Pancreas (tissue), 10 donors: ENCODE measurements at regions not wholly inside any gene's neighbourhood (a gene's known extent, or its start where the extent isn't known, plus 50 kb on each side); places are given as distances from the start of the nearest gene placed in this dataset.

Source experiments
- ATAC-seq, 4 donors: fragments of 200-7000 bp; cut with Tn5 transposase; one replicate each; pipeline versions ENCODE4 v1.8.0 to v1.9.1; 2020; ENCODE audit warnings: mild to moderate bottlenecking in 4 of 4, moderate library complexity in 4 of 4
- DNase-seq, 6 donors: peaks; one replicate each; pipeline ENCODE4 v3.0.0-alpha.2; 2020
- FAIRE-seq: peaks from 2 replicates; lab custom pipeline; 2012; peaks lifted over from hg19 to GRCh38; lab: Jason Lieb, UNC
- H3K27ac ChIP-seq, 4 donors: fragments of 200-600 bp; sonication (generic); 1 replicate in 3 of 4; 2 replicates in 1 of 4; pipeline versions ENCODE4 v1.5.0 to v1.8.0; 2020
- H3K27me3 ChIP-seq, 4 donors: fragments of 200-600 bp; one replicate each; pipeline ENCODE4 v1.8.0; 2021
- H3K36me3 ChIP-seq, 3 donors: fragments of 200-600 bp; sonication (generic) in 1 of 3; one replicate each; pipeline versions ENCODE4 v1.5.0 to v1.8.0; 2020 to 2021
- H3K4me1 ChIP-seq, 3 donors: fragments of 200-600 bp; one replicate each; pipeline ENCODE4 v1.8.0; 2021
- H3K4me3 ChIP-seq, 4 donors: fragments of 200-600 bp; sonication (generic) in 2 of 4; one replicate each; pipeline versions ENCODE4 v1.5.0 to v1.8.0; 2020 to 2021
- H3K9me3 ChIP-seq, 4 donors: fragments of 200-600 bp; one replicate each; pipeline ENCODE4 v1.8.0; 2021
- CTCF ChIP-seq, 4 donors: fragments of 200-600 bp; sonication (generic) in 3 of 4; IDR thresholded peaks; one replicate each; pipeline versions ENCODE4 v1.5.0 to v1.8.0; 2021; ENCODE audit warnings: antibody characterized with exemption in 4 of 4
- WGBS, 2 donors: extraction: QIAGEN DNeasy Blood & Tissue Kit; methylation state at CpG; one replicate each; pipeline ENCODE4 v1.1.7; 2013; 5-methylcytosine and 5-hydroxymethylcytosine counted together
- intact Hi-C, 3 donors: fragments of 100-400 bp; cut with DNase I; formaldehyde crosslinking; loops; one replicate each; pipeline versions ENCODE4 v1.11.1 to v1.14.2; 2022
- donor health status: healthy with polysubstance abuse.
- donor health status: DM: no; HTN: no; CAD: no; lungs with moderate emphysema.
- donor health status: DM: no; HTN: no; CAD: no.
- donor health status: control.
- donor health status: control.
- donor health status: Bipolar disorder and iron deficiency.
- donor health status: DM: yes; HTN: yes; CAD: no.
- donor health status: DM: no; HTN: no; CAD: no.
- donor health status: DM: no; HTN: no; CAD: no.
- donor health status: DM: yes; HTN: yes; CAD: no.

- Histone ChIP-seq H3K9me3 (no peaks in the 10 kb centered on the region), H3K4me3 (no peak overlapping the region), H3K4me1 (no peaks in the 10 kb centered on the region), H3K27ac (no peak overlapping the region), H3K36me3 (no peaks in the 10 kb centered on the region), H3K27me3 (no peaks in the 10 kb centered on the region)
- ATAC-seq (no peak), FAIRE-seq (no peak), DNase-seq (no peak)
- intact Hi-C loops, result no loop called here
- WGBS, 2 donors, result 88 to 96% methylated on average over 1 of the region's 1 CpG
- no peak for TF ChIP-seq CTCF (IDR thresholded peaks at IDR 0.05)
These were observed 231.3 kb downstream of the BUD13 start for GRCh38 chr11:116541460-116541859.

GRCh38 chr11:116540645-116541304, 232.0 kb downstream of the BUD13 start:
- DNase-seq (no peak), ATAC-seq (no peak), FAIRE-seq (no peak)
- Histone ChIP-seq H3K4me3 (no peak overlapping the region), H3K9me3 (no peaks in the 10 kb centered on the region), H3K4me1 (no peaks in the 10 kb centered on the region), H3K27ac (no peak overlapping the region), H3K27me3 (no peaks in the 10 kb centered on the region), H3K36me3 (no peaks in the 10 kb centered on the region)
- WGBS, 2 donors, result 36 to 57% methylated on average over 4 of the region's 4 CpGs
- intact Hi-C loops, result no loop called here
- no peak for TF ChIP-seq CTCF (IDR thresholded peaks at IDR 0.05)

GRCh38 chr11:116539836-116540418, 232.9 kb downstream of the BUD13 start:
- no peak for FAIRE-seq
- Histone ChIP-seq H3K9me3 (no peaks in the 10 kb centered on the region), H3K36me3 (no peaks in the 10 kb centered on the region), H3K27me3 (no peaks in the 10 kb centered on the region), H3K27ac (no peak overlapping the region), H3K4me1 (no peaks in the 10 kb centered on the region), H3K4me3 (no peak overlapping the region)
- 35 to 45% methylated on average over 2 of the region's 2 CpGs for whole genome bisulfite sequencing, 2 donors
- TF ChIP-seq CTCF (IDR thresholded peaks at IDR 0.05), result no peak
- no peak for ATAC-seq
- intact Hi-C loops, result no loop called here
- no peak for DNase-seq

- Histone ChIP-seq H3K9me3 (no peaks in the 10 kb centered on the region), H3K36me3 (no peaks in the 10 kb centered on the region), H3K4me1 (no peaks in the 10 kb centered on the region), H3K4me3 (no peak overlapping the region), H3K27ac (no peak overlapping the region), H3K27me3 (no peaks in the 10 kb centered on the region)
- intact Hi-C loops, result no loop called here
- WGBS, 2 donors, result 54 to 72% methylated on average over 4 of the region's 4 CpGs
- DNase-seq (no peak), FAIRE-seq (no peak), ATAC-seq (no peak)
- TF ChIP-seq CTCF (IDR thresholded peaks at IDR 0.05), result no peak
These were observed 233.6 kb downstream of the BUD13 start for GRCh38 chr11:116539211-116539610.

- Histone ChIP-seq H3K27me3 (no peaks in the 10 kb centered on the region), H3K4me3 (no peak overlapping the region), H3K36me3 (no peaks in the 10 kb centered on the region), H3K9me3 (no peaks in the 10 kb centered on the region), H3K27ac (no peak overlapping the region), H3K4me1 (no peaks in the 10 kb centered on the region)
- no peak for DNase-seq
- WGBS, 2 donors, result 49 to 62% methylated on average over 3 of the region's 3 CpGs
- ATAC-seq, result no peak
- no peak for FAIRE-seq
- TF ChIP-seq CTCF (IDR thresholded peaks at IDR 0.05), result no peak
- intact Hi-C loops, result no loop called here
These were observed 234.1 kb downstream of the BUD13 start for GRCh38 chr11:116538677-116539076.
